Spleen (tissue), 7 donors: ENCODE measurements at regions not wholly inside any gene's neighbourhood (a gene's known extent, or its start where the extent isn't known, plus 50 kb on each side); places are given as distances from the start of the nearest gene placed in this dataset.

ENCODE experiments used
- POLR2A ChIP-seq, 3 donors: fragments of 450-650 bp; IDR thresholded peaks; one replicate each; pipeline ENCODE4 v1.5.1; 2017; ENCODE audit warnings: antibody characterized with exemption in 3 of 3, mild to moderate bottlenecking in 1 of 3
- POLR2AphosphoS5 ChIP-seq, 3 donors: sonication (generic); formaldehyde crosslinking; IDR thresholded peaks; one replicate each; pipeline ENCODE4 v1.5.1; 2017; ENCODE audit warnings: antibody characterized with exemption in 3 of 3
- TF ChIP-seq, protein P1 (sequence below), 11 experiments: fragments of 200-600 bp in 7 of 11; fragments of 450-650 bp in 4 of 11; sonication (generic) in 4 of 11; IDR thresholded peaks in 8 of 11; conservative IDR thresholded peaks in 3 of 11; 1 replicate in 7 of 11; 2 replicates in 4 of 11; pipeline versions ENCODE4 v1.4.0 to v1.8.0; 2016 to 2021; ENCODE audit warnings: antibody characterized with exemption in 11 of 11, inconsistent platforms in 4 of 11, mild to moderate bottlenecking in 1 of 11
- donor health status: DM: no; HTN: no; CAD: no; lungs with moderate emphysema.
- donor health status: DM: no; HTN: no; CAD: no.
- donor health status: DM: no; HTN: no; CAD: no.

DNA sequence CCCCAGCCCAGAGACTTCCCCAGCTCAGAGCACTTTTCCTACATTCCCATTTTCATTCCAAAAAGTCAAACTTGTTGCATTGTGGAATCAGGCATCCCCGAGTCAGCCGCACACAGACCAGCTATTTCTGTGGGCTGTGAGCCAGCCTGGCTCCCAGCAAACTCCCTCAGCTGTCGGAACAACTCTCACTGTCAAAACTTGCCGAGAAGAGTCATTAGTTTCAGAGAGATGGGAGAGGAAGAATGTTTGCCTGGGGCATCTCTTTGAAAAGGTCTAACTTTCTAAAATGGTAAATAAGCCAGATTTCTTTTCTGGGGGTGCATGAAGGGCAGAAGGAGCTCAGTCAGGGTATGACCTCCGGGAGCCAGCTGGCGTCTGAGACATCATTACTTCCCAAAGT, 280.0 kb downstream of the TMEM114 start:
- TF ChIP-seq, protein P1, sequence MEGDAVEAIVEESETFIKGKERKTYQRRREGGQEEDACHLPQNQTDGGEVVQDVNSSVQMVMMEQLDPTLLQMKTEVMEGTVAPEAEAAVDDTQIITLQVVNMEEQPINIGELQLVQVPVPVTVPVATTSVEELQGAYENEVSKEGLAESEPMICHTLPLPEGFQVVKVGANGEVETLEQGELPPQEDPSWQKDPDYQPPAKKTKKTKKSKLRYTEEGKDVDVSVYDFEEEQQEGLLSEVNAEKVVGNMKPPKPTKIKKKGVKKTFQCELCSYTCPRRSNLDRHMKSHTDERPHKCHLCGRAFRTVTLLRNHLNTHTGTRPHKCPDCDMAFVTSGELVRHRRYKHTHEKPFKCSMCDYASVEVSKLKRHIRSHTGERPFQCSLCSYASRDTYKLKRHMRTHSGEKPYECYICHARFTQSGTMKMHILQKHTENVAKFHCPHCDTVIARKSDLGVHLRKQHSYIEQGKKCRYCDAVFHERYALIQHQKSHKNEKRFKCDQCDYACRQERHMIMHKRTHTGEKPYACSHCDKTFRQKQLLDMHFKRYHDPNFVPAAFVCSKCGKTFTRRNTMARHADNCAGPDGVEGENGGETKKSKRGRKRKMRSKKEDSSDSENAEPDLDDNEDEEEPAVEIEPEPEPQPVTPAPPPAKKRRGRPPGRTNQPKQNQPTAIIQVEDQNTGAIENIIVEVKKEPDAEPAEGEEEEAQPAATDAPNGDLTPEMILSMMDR (IDR thresholded peaks at IDR 0.05 in 8 of 11, conservative IDR thresholded peaks at IDR 0.05 in 3 of 11): no peak
- TF ChIP-seq POLR2A (IDR thresholded peaks at IDR 0.05): no peak
- TF ChIP-seq POLR2AphosphoS5 (IDR thresholded peaks at IDR 0.05): no peak
